ENCODE measurements at regions not wholly inside any gene's neighbourhood (a gene's known extent, or its start where the extent isn't known, plus 50 kb on each side); places are given as distances from the start of the nearest gene placed in this dataset.

DNA sequence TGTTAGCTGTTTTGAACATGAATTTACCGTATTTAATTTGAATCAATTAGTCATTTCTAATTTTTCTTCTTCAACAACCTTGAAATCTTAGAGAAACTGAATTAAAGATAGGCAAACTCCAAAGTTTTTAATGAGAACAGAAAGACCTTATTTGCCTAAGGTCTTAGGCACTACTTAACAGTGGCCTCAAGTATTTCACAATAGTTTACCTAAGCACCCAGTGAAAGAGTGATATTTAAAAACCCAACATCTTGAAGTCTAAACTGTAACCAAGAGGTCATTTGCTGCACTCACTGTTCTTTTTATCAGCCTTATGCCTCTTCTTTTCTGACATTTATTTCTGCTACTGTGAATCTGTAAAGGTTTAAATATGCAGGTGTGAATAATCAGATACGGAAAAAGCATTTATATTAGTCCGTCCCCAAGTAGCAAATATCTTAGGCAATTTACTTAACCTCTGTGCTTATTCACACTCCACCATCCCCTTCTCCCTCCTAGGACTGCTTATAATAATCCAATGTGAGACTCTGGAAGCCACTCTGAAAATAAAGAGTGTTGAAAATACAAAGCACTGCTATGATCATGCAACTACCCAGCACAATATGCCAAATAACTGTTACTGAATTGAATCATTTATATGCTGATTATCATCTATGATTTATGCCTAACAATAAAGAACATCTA lies 105.7 kb downstream of the ELAPOR2 start:
- no peak for DNase-seq (ENCODE audit: low spot score in 2 of 2)
- intact Hi-C loops (cut with DNase I; ENCODE audit: low total_unique reads), result no loop called here
- TF ChIP-seq, protein P1, sequence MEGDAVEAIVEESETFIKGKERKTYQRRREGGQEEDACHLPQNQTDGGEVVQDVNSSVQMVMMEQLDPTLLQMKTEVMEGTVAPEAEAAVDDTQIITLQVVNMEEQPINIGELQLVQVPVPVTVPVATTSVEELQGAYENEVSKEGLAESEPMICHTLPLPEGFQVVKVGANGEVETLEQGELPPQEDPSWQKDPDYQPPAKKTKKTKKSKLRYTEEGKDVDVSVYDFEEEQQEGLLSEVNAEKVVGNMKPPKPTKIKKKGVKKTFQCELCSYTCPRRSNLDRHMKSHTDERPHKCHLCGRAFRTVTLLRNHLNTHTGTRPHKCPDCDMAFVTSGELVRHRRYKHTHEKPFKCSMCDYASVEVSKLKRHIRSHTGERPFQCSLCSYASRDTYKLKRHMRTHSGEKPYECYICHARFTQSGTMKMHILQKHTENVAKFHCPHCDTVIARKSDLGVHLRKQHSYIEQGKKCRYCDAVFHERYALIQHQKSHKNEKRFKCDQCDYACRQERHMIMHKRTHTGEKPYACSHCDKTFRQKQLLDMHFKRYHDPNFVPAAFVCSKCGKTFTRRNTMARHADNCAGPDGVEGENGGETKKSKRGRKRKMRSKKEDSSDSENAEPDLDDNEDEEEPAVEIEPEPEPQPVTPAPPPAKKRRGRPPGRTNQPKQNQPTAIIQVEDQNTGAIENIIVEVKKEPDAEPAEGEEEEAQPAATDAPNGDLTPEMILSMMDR (IDR thresholded peaks at IDR 0.05), result no peak
- TF ChIP-seq POLR2A (IDR thresholded peaks at IDR 0.05), result no peak
- 67 to 81% methylated on average over 3 of the region's 3 CpGs for WGBS, 2 donors
- no peak overlapping the region for H3K4me3 ChIP-seq (ENCODE audit: low read depth, poor library complexity, severe bottlenecking)

DNA sequence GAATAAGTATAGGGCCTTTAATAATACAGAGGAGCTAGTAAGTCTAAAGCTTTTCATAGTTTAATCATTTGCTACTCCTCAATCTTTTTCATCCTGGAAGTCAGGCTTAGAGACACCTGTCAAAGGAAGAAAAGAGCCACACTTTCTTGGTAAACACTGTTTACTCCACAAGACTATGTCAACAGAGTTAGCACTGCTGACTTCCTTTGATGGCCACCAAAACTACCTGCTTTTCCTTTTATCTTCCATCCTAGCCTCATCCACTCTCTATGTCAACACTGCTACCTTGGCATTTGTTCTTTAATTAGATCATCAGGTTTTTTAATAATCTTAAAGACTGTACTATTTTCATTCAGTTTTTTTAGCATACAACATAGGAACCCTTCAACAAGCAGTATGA lies 106.2 kb downstream of the ELAPOR2 start:
- TF ChIP-seq, protein P1 (IDR thresholded peaks at IDR 0.05), result no peak
- no peak for TF ChIP-seq POLR2A (IDR thresholded peaks at IDR 0.05)
- DNase-seq (ENCODE audit: low spot score in 2 of 2), result no peak
- intact Hi-C loops (cut with DNase I; ENCODE audit: low total_unique reads), result no loop called here
- no peak overlapping the region for H3K4me3 ChIP-seq (ENCODE audit: low read depth, poor library complexity, severe bottlenecking)

DNA sequence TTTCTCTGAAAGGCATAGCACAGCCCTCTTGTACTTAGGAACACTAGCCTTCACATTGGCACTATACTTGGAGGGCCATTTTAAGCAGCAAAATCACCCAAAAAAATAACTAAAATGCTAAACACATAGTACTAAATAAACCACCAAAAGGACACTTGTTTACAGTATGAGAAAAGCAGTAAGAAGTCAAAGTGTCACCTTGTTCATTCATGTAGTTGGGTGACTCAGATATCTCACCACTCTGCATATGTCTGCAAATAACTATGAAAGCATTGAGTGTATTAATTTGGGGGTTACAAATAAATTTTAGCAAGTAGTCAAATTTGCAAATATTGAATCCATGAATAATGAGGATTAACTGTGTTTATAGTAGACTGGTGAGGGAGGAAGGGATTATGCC lies 107.6 kb downstream of the ELAPOR2 start:
- no peak for DNase-seq (ENCODE audit: low spot score in 2 of 2)
- no peak for TF ChIP-seq POLR2A (IDR thresholded peaks at IDR 0.05)
- TF ChIP-seq, protein P1 (IDR thresholded peaks at IDR 0.05), result no peak
- no peak overlapping the region for H3K4me3 ChIP-seq (ENCODE audit: low read depth, poor library complexity, severe bottlenecking)
- intact Hi-C loops (cut with DNase I; ENCODE audit: low total_unique reads), result no loop called here

DNA sequence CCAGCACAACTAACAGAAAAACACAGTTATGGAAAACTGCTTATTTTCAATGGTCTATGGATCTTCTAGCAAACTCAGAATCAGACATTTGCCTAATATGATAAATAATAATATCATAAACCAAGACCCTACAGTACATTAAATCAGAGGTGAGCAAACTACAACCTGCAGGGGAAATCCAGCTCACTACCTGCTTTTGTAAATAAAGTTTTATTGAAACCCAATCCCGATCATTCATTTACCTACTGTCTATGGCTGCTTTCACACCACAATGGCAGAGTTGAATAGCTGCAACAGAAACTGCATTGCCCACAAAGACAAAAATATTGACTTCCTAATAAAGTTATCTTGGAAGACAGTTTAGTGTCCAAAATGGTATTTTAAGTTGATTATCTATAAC lies 108.5 kb downstream of the ELAPOR2 start:
- no peak overlapping the region for H3K4me3 ChIP-seq (ENCODE audit: low read depth, poor library complexity, severe bottlenecking)
- DNase-seq (ENCODE audit: low spot score in 2 of 2), result no peak
- intact Hi-C loops (cut with DNase I; ENCODE audit: low total_unique reads), result no loop called here
- whole genome bisulfite sequencing, 2 donors, result 96% methylated on average over 1 of the region's 1 CpG
- TF ChIP-seq POLR2A (IDR thresholded peaks at IDR 0.05), result no peak
- TF ChIP-seq, protein P1 (IDR thresholded peaks at IDR 0.05), result no peak

DNA sequence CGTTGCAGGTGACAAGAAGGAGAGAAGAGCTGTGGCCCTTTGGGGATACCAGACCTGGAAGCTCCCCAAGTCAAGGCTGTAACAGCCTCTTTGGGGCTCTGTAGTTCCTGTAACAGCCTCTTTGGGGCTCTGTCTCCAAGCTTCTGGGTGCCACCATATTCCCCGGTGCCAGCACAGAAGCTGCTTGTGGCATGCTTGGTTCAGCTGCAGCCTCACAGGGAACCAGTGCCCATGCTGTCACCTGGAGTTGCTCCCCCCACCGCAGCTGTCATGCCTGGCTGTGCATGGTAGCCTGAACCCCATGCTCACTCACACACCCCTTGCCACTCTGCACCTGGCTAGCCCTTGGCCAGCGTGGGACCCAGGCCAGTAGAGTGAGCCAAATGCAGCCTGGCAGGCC lies 109.1 kb downstream of the ELAPOR2 start:
- 85 to 93% methylated on average over 3 to 4 of the region's 4 CpGs for WGBS, 2 donors
- DNase-seq (ENCODE audit: low spot score in 2 of 2), result no peak
- TF ChIP-seq, protein P1 (IDR thresholded peaks at IDR 0.05), result no peak
- no peak for TF ChIP-seq POLR2A (IDR thresholded peaks at IDR 0.05)
- intact Hi-C loops (cut with DNase I; ENCODE audit: low total_unique reads), result no loop called here
- no peak overlapping the region for H3K4me3 ChIP-seq (ENCODE audit: low read depth, poor library complexity, severe bottlenecking)

DNA sequence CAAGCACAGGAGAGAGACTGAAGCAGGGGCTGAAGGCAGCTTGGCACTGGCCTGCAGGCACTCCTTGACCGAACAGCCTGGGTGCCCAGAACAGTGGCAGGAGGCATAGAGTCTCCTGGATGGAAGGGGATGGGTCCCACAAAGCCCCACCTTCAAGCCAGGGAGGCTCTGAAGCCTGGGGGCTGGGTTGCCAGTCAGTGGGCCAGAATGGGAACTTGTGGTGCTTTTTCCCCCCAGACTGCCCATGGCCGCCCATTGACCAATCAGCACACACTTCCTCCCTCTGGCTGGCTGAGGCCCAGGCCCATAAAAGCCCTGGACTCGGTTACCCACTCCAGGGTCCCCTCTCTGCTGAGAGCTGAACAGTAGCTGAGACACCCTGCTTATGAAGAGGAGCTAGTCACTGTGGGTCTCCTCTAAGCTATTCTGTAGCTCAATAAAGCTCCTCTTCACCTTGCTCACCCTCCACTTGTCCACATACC lies 109.6 kb downstream of the ELAPOR2 start:
- H3K4me3 ChIP-seq (ENCODE audit: low read depth, poor library complexity, severe bottlenecking), result no peak overlapping the region
- WGBS, 2 donors, result 86 to 94% methylated on average over 3 of the region's 3 CpGs
- TF ChIP-seq, protein P1 (IDR thresholded peaks at IDR 0.05), result no peak
- no peak for TF ChIP-seq POLR2A (IDR thresholded peaks at IDR 0.05)
- intact Hi-C loops (cut with DNase I; ENCODE audit: low total_unique reads), result no loop called here
- no peak for DNase-seq (ENCODE audit: low spot score in 2 of 2)

Data from lower leg skin (tissue), 4 donors.